K562 (cell line): ENCODE measurements at regions not wholly inside any gene's neighbourhood (a gene's known extent, or its start where the extent isn't known, plus 50 kb on each side); places are given as distances from the start of the nearest gene placed in this dataset.

ENCODE experiments used
- CXXC5 ChIP-seq: fragments of 250-450 bp; sonication (Bioruptor Pico); IDR thresholded peaks from 2 replicates; pipeline ENCODE4 v1.8.0; 2022; ENCODE audit warnings: inconsistent platforms, mild to moderate bottlenecking, moderate library complexity
- ELK3 ChIP-seq: fragments of 450-650 bp; formaldehyde crosslinking; IDR thresholded peaks from 2 replicates; pipeline ENCODE4 v1.4.0; 2020; ENCODE audit warnings: mild to moderate bottlenecking
- HMBOX1 ChIP-seq: sonication (generic); IDR thresholded peaks from 2 replicates; pipeline ENCODE4 v1.6.1; 2016
- MAFF ChIP-seq: IDR thresholded peaks from 2 replicates; pipeline ENCODE4 v1.6.1; 2012; ENCODE audit warnings: low read length, improper control_type of control experiment
- NR2F6 ChIP-seq: fragments of 450-650 bp; formaldehyde crosslinking; IDR thresholded peaks from 2 replicates; pipeline ENCODE4 v1.4.0; 2020; ENCODE audit warnings: mild to moderate bottlenecking
- PHF21A ChIP-seq: fragments of 450-650 bp; IDR thresholded peaks from 2 replicates; pipeline ENCODE4 v1.6.1; 2017; ENCODE audit warnings: low read depth, borderline replicate concordance
- POU5F1 ChIP-seq: fragments of 150-350 bp; IDR thresholded peaks from 2 replicates; pipeline ENCODE4 v1.6.1; 2014; ENCODE audit warnings: borderline replicate concordance, low read length, low read depth, mild to moderate bottlenecking; ENCODE audit not compliant: partially characterized antibody
- RB1 ChIP-seq: fragments of 450-650 bp; IDR thresholded peaks from 2 replicates; pipeline ENCODE4 v1.6.1; 2017; ENCODE audit warnings: low read depth, mild to moderate bottlenecking
- RBM17 ChIP-seq: fragments of 200-400 bp; formaldehyde crosslinking; IDR thresholded peaks from 2 replicates; pipeline ENCODE4 v1.6.1; 2017; ENCODE audit warnings: low read depth, mild to moderate bottlenecking, low read length, borderline replicate concordance
- ZBTB12 ChIP-seq: fragments of 250-450 bp; sonication (Bioruptor Pico); IDR thresholded peaks from 2 replicates; pipeline ENCODE4 v1.4.0; 2020
- ZBTB7A ChIP-seq: IDR thresholded peaks from 2 replicates; pipeline ENCODE4 v1.6.1; 2011; ENCODE audit warnings: low read depth, mild to moderate bottlenecking, low read length, moderate library complexity, borderline replicate concordance; ENCODE audit not compliant: control insufficient read depth
- ZFX ChIP-seq: sonication (generic); formaldehyde crosslinking; IDR thresholded peaks from 2 replicates; pipeline ENCODE4 v1.8.0; 2022; ENCODE audit warnings: mild to moderate bottlenecking, missing genetic modification reagents, moderate library complexity
- ZNF318 ChIP-seq, 2 experiments: fragments of 450-650 bp; IDR thresholded peaks; 2 replicates each; pipeline ENCODE4 v1.6.1; 2016; ENCODE audit warnings: mild to moderate bottlenecking in 2 of 2, borderline replicate concordance in 1 of 2, low read depth in 1 of 2, moderate library complexity in 1 of 2
- ZNF57 ChIP-seq: fragments of 450-650 bp; formaldehyde crosslinking; IDR thresholded peaks from 2 replicates; pipeline ENCODE4 v1.4.0; 2020; ENCODE audit warnings: mild to moderate bottlenecking, moderate library complexity
- ZNF778 ChIP-seq: fragments of 450-650 bp; formaldehyde crosslinking; IDR thresholded peaks from 2 replicates; pipeline ENCODE4 v1.4.0; 2020; ENCODE audit warnings: mild to moderate bottlenecking, moderate library complexity
- ZNF780A ChIP-seq: fragments of 250-450 bp; sonication (Bioruptor Pico); IDR thresholded peaks from 2 replicates; pipeline ENCODE4 v1.5.0; 2021; ENCODE audit warnings: mild to moderate bottlenecking

- TF ChIP-seq ZNF318 (IDR thresholded peaks at IDR 0.05; ENCODE audit: borderline replicate concordance in 1 of 2, low read depth in 1 of 2) (0 out of 4 replicates have a peak, but pooled peaks of 1 of the 2 experiments have one; percentile 36), ZBTB12 (CRISPR knock-in tag) (no peak), POU5F1 (no peak), ZNF778 (CRISPR knock-in tag) (no peak), ZFX (CRISPR knock-in tag) (no peak), RBM17 (no peak), ZBTB7A (no peak), HMBOX1 (no peak), CXXC5 (CRISPR knock-in tag) (no peak), ELK3 (no peak), RB1 (no peak), PHF21A (no peak), NR2F6 (CRISPR knock-in tag) (no peak), ZNF57 (CRISPR knock-in tag) (no peak), MAFF (peak; percentile 60; the same call in 1 of the 2 replicates), ZNF780A (CRISPR knock-in tag) (no peak)
Measured at GRCh38 chr7:135803143-135803542, 54.5 kb upstream of the FAM180A start (continued).
